CD4-positive, alpha-beta T cell treated with Interleukin-10 for 1 hour (primary cell): ENCODE measurements at regions not wholly inside any gene's neighbourhood (a gene's known extent, or its start where the extent isn't known, plus 50 kb on each side); places are given as distances from the start of the nearest gene placed in this dataset.
"Not testable (repeated sequence)": the region's sequence is repeated elsewhere in the genome, so short reads cannot be mapped to it uniquely, and the experiment has no call there.

ENCODE experiments used
- DNase-seq: peaks from one replicate; pipeline ENCODE4 v3.0.0-alpha.2; 2020

DNA sequence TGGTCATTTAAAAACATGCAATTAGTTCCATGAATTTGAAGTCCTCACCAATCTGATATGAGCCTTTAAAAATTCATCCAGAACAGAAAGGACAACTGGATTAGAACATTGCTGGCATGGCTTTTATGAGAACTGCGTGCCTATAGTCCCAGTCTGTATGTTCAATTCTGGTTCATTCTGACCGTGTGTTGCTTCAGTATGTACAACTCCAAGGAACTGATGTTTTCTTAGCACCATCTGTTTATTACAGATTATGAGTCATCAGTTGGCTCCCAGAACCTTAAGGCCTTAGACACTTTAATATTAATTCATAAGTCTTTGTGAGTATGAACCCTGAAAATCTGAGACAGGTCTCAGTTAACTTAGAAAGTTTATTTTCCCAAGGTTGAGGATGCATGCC lies 115.0 kb downstream of the CEP44 start:
- DNase-seq: no peak

DNA sequence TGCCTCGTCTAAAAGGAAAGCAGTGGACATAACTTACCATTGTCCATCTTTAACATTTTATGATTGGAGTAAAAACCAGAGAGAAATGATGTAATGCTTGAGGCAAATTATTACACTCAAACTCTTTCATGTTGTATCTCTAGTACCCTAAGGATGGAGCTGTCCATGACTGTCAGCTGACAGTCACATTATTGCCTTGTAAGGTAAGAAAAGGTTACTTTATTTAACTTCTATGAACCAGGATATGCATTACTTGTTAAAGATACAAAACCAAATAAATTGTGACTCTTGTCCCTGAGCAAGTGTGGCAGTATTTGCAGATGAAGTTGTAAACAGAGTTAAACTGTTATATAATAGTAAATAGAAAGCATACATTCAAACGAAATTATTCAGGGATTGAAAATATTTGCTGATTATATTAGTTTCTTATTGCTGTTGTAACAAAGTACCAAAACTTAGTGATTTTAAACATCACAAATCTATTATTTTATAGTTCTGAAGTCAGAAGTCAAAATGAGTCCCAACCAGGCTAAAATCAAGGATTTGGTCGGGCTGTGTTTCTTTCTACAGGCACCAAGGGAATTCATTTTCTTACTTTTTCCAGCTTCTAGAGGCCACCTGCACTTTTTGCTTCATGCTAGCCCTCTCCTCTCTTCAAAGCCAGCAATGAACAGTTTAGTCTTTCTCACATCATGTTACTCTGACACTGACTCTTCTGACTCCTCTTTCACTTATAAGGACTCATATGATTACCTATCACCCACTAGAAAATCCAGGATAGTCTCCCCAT lies 113.8 kb downstream of the CEP44 start:
- no peak for DNase-seq

DNA sequence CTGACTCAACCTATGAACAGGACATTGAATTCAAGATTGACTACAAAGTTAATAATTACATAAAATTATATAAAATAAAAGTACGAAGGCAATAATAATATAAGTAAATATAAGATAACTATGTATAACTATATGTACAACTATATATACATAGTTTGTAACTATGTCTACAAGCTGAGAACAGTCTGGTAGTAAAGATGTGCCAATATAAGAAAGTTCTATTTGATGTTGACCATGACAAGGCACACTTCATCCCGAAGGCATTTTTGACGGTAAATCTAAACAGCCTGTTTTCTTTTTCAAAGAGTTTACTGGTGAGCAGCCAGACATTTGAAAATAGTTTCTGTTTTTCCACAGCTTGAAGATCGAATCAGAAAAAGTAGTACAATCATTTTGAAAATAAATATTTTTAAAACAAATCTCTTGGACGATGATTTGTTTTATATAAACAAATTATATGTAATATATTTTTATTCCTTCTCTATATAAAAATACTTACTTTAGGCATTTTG lies 112.9 kb downstream of the CEP44 start:
- DNase-seq: no peak

DNA sequence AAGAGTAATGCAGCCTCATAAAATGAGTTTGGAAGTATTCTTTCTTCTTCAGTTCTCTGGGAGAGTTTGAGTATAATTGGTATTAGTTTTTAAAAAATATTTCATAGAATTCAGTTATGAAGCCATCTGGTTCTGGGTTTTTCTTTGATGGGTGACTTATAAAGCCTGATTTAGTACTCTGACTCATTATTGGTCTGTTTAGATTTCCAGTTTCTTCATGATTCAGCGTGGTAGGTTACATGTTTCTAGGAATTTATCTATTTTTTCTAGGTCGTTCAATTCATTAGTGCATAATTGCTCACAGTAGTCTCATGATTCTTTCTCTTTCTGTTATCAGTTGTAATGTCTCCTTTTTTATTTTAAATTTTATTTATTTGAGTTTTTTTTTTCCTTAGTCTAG lies 111.2 kb downstream of the CEP44 start:
- no peak for DNase-seq

DNA sequence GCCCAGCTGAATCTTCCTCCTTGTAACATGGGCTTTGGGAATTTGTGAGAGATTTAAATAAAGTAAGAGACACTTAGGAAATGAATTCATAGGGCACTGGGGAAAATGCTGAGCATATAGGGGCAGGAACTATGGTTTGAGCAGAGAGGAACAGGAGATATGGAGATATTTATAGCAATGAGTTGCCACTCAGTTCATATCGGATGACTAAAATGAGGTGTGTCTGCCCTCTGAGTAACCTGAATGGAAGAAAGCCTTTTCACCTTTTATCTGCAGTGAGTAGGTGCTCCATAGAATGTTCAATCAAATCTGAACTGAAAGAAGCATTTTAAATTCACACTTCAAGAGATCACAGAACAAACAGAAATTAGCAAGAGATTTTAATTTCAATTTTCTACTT lies 105.7 kb downstream of the CEP44 start:
- DNase-seq: no peak

DNA sequence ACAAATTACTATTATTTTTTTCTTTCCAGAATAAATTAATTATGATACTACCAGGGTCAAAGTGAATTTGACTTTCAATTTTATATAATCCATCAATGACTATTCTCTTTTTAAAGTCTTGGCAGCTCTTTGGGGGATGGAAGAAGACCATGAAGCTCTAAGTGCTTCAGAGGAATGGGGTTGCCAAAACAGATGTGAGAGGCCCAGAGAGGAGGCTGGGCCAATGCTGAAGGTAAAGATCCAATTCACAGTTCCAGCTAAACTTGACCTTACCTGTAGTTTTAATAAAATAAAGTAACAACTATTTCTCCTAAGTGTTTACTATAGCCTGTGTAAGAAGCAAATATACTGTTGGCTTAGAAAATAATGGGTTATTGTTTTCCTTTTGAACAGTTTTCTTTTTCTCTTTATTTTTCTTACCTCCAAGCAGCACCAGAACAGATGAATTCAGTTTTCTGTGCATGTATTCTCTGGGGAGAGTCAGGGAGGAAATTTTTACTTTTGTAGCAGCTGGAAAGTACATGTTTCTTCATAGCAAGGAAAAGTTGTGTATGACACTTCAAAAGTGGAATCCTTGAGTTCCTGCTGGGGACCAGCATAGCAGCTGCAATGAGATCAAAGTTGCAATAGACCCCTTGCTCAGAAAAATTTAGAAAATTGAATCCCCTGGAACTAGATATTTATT lies 104.9 kb downstream of the CEP44 start:
- no peak for DNase-seq

DNA sequence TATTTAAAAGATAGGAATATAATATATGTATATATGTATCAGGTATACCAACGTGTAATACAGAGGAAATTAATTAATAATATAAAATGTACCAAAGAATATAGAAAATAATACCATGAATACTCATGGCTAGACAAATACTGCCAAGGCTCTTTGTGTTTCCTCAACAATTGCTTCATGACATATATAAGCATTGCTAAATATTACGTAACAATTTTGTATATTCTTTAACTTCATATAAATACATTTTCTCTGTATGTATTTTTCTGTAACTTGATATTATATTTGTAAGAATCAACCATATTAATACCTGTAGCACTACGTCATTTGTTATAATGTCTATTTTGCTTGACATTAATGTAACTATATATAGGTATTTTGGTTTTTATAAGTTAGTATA lies 104.0 kb downstream of the CEP44 start:
- DNase-seq: no peak

DNA sequence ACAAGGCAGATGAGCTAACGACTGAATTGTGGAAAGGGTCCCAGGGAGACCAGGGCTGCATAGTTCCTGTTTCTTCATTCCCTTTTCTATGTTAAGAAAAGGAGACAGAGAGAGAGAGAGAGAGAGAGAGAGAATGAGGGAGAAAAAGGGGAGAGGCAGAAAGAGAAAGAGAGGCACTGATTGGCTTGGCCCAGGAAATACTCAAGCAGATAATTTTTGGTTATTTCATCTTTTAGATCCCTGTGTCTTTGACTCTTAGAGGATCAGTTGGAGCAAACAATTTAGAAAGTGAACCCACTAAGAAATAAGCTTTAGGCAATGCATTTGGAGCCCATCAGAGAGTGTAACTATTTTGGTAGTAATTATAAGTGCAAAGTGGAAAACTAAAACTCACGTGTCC lies 103.4 kb downstream of the CEP44 start:
- DNase-seq: no peak

DNA sequence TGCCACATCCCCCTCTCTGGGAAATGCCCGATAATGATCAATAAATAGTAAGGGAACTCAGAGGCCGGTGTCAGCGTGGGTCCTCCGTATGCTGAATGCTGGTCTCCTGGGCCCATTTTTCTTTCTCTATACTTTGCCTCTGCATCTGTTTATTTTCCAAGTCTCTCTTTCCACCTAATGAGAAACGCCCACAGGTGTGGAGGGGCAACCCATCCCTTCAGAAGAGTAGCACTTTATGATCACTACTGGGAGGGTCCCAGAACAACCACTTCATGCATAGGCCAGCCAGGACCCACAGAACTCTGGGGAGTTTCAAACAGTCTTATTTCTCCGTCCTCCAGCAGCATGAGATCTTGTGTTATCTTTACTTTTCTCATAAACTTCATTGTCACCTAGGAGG lies 100.1 kb downstream of the CEP44 start:
- DNase-seq: no peak

DNA sequence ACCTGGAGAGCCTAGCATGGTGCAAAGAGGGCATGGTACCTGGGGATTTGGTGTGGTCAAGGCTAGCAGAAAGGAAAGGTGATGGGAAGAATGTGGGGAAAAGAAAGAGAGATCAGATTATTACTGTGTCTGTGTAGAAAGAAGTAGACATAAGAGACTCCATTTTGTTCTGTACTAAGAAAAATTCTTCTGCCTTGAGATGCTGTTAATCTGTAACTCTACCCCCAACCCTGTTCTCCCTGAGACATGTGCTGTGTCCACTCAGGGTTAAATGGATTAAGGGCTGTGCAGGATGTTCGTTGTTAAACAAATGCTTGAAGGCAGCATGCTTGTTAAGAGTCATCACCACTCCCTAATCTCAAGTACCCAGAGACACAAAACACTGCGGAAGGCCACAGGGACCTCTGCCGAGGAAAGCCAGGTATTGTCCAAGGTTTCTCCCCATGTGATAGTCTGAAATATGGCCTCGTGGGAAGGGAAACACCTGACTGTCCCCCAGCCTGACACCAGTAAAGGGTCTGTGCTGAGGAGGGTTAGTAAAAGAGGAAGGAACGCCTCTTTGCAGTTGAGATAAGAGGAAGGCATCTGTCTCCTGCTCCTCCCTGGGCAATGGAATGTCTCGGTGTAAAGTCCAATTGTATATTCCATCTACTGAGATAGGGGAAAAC lies 99.4 kb downstream of the CEP44 start:
- DNase-seq: not testable (repeated sequence)
